ENCODE measurements at regions not wholly inside any gene's neighbourhood (a gene's known extent, or its start where the extent isn't known, plus 50 kb on each side); places are given as distances from the start of the nearest gene placed in this dataset.
"Not testable (repeated sequence)": the region's sequence is repeated elsewhere in the genome, so short reads cannot be mapped to it uniquely, and the experiment has no call there.

GRCh38 chrX:131595120-131595519 lies 51.2 kb downstream of the OR13H1 start:
- no peak for DNase-seq

GRCh38 chrX:131607792-131608369 lies 64.0 kb downstream of the OR13H1 start:
- no peak for DNase-seq

- no peak for DNase-seq
These were observed 65.6 kb downstream of the OR13H1 start for GRCh38 chrX:131609480-131609879.

- DNase-seq, result no peak
These were observed 69.4 kb downstream of the OR13H1 start for GRCh38 chrX:131613260-131613659.

- DNase-seq, result no peak
These were observed 70.4 kb downstream of the OR13H1 start for GRCh38 chrX:131614241-131614640.

- DNase-seq, result no peak
These were observed 73.3 kb downstream of the OR13H1 start for GRCh38 chrX:131617182-131617581.

- no peak for DNase-seq
These were observed 77.8 kb downstream of the OR13H1 start for GRCh38 chrX:131621650-131622049.

- DNase-seq, result no peak
These were observed 82.9 kb downstream of the OR13H1 start for GRCh38 chrX:131626681-131627296.

- no peak for DNase-seq
These were observed 86.7 kb downstream of the OR13H1 start for GRCh38 chrX:131630534-131630933.

GRCh38 chrX:131633285-131633917 lies 89.5 kb downstream of the OR13H1 start:
- peak; percentile 4 for DNase-seq

- DNase-seq, result no peak
These were observed 91.0 kb downstream of the OR13H1 start for GRCh38 chrX:131634900-131635299.

GRCh38 chrX:131646106-131646505 lies 102.2 kb downstream of the OR13H1 start:
- no peak for DNase-seq

GRCh38 chrX:131649741-131650140 lies 105.9 kb downstream of the OR13H1 start:
- DNase-seq, result no peak

GRCh38 chrX:131650637-131651410 lies 107.0 kb downstream of the OR13H1 start:
- DNase-seq, result no peak

- DNase-seq, result not testable (repeated sequence)
These were observed 119.9 kb downstream of the OR13H1 start for GRCh38 chrX:131663726-131664125.

- DNase-seq, result no peak
These were observed 127.9 kb downstream of the OR13H1 start for GRCh38 chrX:131671735-131672134.

- DNase-seq, result no peak
These were observed 131.8 kb downstream of the OR13H1 start for GRCh38 chrX:131675596-131676194.

GRCh38 chrX:131677655-131678628 lies 134.1 kb downstream of the OR13H1 start:
- DNase-seq, result no peak

GRCh38 chrX:131682735-131683134 lies 138.9 kb downstream of the OR13H1 start:
- DNase-seq, result not testable (repeated sequence)

- no peak for DNase-seq
These were observed 149.5 kb downstream of the OR13H1 start for GRCh38 chrX:131693359-131693758.

GRCh38 chrX:131696989-131697388 lies 153.1 kb downstream of the OR13H1 start:
- not testable (repeated sequence) for DNase-seq

- no peak for DNase-seq
These were observed 159.8 kb downstream of the OR13H1 start for GRCh38 chrX:131703646-131704045.

All from NCI-H2081 treated with DMSO at 0.1 percent for 48 hours (cell line).